ENCODE measurements at regions not wholly inside any gene's neighbourhood (a gene's known extent, or its start where the extent isn't known, plus 50 kb on each side); places are given as distances from the start of the nearest gene placed in this dataset.

DNA sequence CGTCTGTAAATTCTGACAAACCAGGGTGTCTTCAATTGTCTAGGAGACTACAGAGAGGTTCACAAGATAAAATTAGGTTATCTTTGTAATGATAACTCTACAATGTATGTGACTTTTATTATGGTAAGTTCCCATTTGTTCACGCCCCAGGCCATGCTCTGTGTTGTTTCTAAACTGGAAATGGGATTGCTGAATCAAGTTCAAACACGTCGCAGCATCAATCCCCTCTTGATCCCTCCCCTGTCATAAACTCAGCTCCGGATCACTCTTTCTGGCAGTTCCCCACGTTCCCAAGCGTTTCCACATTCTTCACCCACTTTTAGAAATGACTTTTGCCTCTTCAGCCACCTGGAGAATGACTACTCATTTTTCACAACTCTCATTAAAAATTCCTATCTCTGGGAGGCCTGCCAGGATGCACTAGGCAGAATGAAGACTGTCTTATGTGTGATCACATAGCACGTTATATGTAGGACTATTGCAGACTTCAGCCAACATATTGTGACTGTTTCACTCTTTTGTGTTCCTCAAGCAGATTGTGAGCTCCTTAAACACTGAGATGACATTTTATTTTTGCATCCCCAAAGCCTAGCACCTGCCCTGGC, 1124.2 kb upstream of the WWC1 start:
- TF ChIP-seq CTCF (IDR thresholded peaks at IDR 0.05) (no peak), POLR2A (IDR thresholded peaks at IDR 0.05) (no peak)
